Fibroblast of lung (primary cell): ENCODE measurements at regions not wholly inside any gene's neighbourhood (a gene's known extent, or its start where the extent isn't known, plus 50 kb on each side); places are given as distances from the start of the nearest gene placed in this dataset.

Experiments
- EZH2 ChIP-seq: IDR thresholded peaks from 2 replicates; pipeline ENCODE4 v1.5.1; 2012; ENCODE audit warnings: low read length, control low read depth, mild to moderate bottlenecking; ENCODE audit errors: missing control alignments
- TF ChIP-seq, protein P1 (sequence below), 2 donors: IDR thresholded peaks in 1 of 2; conservative IDR thresholded peaks in 1 of 2; 1 replicate in 1 of 2; 2 replicates in 1 of 2; pipeline ENCODE4 v1.5.1; 2011 to 2012; ENCODE audit warnings: low read length in 2 of 2, control low read depth in 1 of 2, inconsistent platforms in 1 of 2, low read depth in 1 of 2, mild to moderate bottlenecking in 1 of 2

DNA sequence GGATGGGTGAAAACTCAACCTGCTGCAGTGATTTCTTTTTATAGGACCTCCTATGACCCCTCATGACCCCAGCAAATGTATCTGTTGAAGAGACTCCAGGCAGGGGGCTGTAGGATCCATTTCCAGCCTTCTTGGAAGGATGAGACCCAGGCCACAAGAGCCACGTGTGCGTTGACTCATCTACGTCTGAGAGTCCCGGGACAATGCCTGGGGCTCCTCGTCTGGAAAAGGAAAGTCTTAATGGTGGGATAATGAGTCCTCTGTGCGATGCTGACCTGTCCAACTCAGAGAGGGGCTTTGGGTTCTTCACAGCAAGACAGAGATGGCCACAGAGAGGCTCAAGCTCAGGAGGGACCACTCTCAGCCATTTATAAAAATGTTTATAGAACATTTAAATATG, 80.8 kb downstream of the SMIM21 start:
- TF ChIP-seq, protein P1, sequence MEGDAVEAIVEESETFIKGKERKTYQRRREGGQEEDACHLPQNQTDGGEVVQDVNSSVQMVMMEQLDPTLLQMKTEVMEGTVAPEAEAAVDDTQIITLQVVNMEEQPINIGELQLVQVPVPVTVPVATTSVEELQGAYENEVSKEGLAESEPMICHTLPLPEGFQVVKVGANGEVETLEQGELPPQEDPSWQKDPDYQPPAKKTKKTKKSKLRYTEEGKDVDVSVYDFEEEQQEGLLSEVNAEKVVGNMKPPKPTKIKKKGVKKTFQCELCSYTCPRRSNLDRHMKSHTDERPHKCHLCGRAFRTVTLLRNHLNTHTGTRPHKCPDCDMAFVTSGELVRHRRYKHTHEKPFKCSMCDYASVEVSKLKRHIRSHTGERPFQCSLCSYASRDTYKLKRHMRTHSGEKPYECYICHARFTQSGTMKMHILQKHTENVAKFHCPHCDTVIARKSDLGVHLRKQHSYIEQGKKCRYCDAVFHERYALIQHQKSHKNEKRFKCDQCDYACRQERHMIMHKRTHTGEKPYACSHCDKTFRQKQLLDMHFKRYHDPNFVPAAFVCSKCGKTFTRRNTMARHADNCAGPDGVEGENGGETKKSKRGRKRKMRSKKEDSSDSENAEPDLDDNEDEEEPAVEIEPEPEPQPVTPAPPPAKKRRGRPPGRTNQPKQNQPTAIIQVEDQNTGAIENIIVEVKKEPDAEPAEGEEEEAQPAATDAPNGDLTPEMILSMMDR (conservative IDR thresholded peaks at IDR 0.05 in 1 of 2, IDR thresholded peaks at IDR 0.05 in 1 of 2; ENCODE audit: low read depth in 1 of 2, low read length in 2 of 2), result no peak
- no peak for TF ChIP-seq EZH2
